Glutamatergic neuron (in vitro differentiated cells): ENCODE measurements at regions not wholly inside any gene's neighbourhood (a gene's known extent, or its start where the extent isn't known, plus 50 kb on each side); places are given as distances from the start of the nearest gene placed in this dataset.

Source experiments
- DNase-seq: peaks from one replicate; pipeline ENCODE4 v3.0.0; 2022
- H3K27ac Mint-ChIP-seq: one replicate; pipeline ENCODE4 v1.8.0; 2020; ENCODE audit warnings: mild to moderate bottlenecking, mixed read lengths, inconsistent platforms; ENCODE audit not compliant: unreplicated experiment
- H3K27me3 Mint-ChIP-seq: one replicate; pipeline ENCODE4 v1.8.0; 2020; ENCODE audit warnings: mild to moderate bottlenecking, moderate library complexity, mixed read lengths, inconsistent platforms; ENCODE audit not compliant: unreplicated experiment
- H3K36me3 Mint-ChIP-seq: one replicate; pipeline ENCODE4 v1.8.0; 2020; ENCODE audit warnings: mild to moderate bottlenecking, mixed read lengths, inconsistent platforms; ENCODE audit not compliant: unreplicated experiment
- H3K4me1 Mint-ChIP-seq: one replicate; pipeline ENCODE4 v1.8.0; 2020; ENCODE audit warnings: mild to moderate bottlenecking, low read depth, mixed read lengths, inconsistent platforms; ENCODE audit not compliant: unreplicated experiment
- H3K4me3 Mint-ChIP-seq: one replicate; pipeline ENCODE4 v1.8.0; 2020; ENCODE audit warnings: mild to moderate bottlenecking, mixed read lengths, inconsistent platforms; ENCODE audit not compliant: unreplicated experiment
- H3K9me3 Mint-ChIP-seq: one replicate; pipeline ENCODE4 v1.8.0; 2020; ENCODE audit warnings: mild to moderate bottlenecking, moderate library complexity, mixed read lengths, inconsistent platforms; ENCODE audit not compliant: unreplicated experiment
- TF ChIP-seq, protein P1 (sequence below): fragments of 200-600 bp; sonication (generic); IDR thresholded peaks from one replicate; pipeline ENCODE4 v1.5.0; 2021; ENCODE audit not compliant: partially characterized antibody, unreplicated experiment

DNA sequence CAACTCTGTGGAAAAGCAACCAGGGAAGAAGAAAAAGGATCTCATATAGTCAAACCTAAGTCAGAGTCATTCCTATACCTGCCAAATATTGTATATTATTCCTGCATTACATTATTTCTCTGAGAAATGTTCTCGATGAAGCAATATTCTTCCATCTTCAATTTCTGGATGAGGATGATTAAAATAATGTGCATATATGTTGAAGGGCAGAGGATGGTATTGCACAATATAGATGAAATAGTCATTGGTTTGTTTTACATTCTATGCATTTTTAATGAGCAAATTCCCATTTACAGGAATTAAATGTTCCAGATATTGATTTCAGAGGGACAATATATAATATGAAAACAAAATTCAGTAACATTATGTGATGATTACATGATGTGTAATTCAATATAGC, 545.2 kb downstream of the STK39 start:
- Mint-ChIP-seq H3K27me3 (peaks cover 2% of the 10 kb centered on the region), H3K9me3 (no peaks in the 10 kb centered on the region), H3K27ac (no peak overlapping the region), H3K36me3 (no peaks in the 10 kb centered on the region), H3K4me3 (no peak overlapping the region), H3K4me1 (peaks cover 3% of the 10 kb centered on the region)
- TF ChIP-seq, protein P1, sequence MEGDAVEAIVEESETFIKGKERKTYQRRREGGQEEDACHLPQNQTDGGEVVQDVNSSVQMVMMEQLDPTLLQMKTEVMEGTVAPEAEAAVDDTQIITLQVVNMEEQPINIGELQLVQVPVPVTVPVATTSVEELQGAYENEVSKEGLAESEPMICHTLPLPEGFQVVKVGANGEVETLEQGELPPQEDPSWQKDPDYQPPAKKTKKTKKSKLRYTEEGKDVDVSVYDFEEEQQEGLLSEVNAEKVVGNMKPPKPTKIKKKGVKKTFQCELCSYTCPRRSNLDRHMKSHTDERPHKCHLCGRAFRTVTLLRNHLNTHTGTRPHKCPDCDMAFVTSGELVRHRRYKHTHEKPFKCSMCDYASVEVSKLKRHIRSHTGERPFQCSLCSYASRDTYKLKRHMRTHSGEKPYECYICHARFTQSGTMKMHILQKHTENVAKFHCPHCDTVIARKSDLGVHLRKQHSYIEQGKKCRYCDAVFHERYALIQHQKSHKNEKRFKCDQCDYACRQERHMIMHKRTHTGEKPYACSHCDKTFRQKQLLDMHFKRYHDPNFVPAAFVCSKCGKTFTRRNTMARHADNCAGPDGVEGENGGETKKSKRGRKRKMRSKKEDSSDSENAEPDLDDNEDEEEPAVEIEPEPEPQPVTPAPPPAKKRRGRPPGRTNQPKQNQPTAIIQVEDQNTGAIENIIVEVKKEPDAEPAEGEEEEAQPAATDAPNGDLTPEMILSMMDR, result no peak
- DNase-seq, result no peak

DNA sequence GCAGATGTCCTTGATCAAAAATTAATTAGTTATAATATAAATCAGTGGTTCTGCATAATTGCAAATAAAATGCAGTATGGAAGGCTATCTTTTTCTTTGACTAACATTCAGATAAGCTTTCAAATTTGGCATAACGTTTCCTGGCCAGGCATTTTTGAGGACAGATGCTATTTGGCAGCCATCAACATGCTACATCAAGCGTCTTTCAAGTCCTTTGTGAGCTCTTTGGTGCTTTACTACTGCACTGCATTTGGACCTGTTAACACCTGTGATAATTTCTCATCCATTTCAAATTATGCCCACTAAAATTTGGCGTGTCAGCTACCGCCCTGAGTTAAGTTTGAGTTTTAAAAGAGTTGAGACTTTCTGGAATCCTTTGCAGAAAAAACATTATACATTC, 545.7 kb downstream of the STK39 start:
- Mint-ChIP-seq H3K36me3 (no peaks in the 10 kb centered on the region), H3K4me3 (no peak overlapping the region), H3K9me3 (no peaks in the 10 kb centered on the region), H3K4me1 (peaks cover 3% of the 10 kb centered on the region), H3K27me3 (peaks cover 2% of the 10 kb centered on the region), H3K27ac (no peak overlapping the region)
- DNase-seq, result no peak
- TF ChIP-seq, protein P1, result no peak

DNA sequence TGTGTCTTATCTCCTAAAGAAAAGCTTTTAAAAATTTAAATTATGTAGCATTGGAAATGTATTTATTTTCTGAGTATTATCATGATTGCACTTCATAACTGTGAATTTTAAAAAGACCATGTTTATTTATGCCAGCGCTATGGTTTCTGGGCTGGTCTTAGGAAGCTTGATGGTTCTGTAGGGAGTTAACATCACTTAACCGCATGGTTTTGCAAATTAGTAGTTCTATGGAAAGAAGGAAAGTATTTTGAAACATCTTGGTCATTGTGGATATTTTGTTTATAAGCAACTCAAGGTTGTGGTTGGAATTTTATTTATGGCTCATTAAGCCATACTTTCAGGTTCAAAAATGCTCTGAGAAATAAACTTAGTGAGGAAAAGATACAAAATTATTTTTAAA, 549.4 kb downstream of the STK39 start:
- no peak for DNase-seq
- Mint-ChIP-seq H3K27ac (no peak overlapping the region), H3K9me3 (no peaks in the 10 kb centered on the region), H3K4me3 (no peak overlapping the region), H3K36me3 (no peaks in the 10 kb centered on the region), H3K27me3 (peaks cover 3% of the 10 kb centered on the region), H3K4me1 (peaks cover 12% of the 10 kb centered on the region)
- TF ChIP-seq, protein P1, result no peak

DNA sequence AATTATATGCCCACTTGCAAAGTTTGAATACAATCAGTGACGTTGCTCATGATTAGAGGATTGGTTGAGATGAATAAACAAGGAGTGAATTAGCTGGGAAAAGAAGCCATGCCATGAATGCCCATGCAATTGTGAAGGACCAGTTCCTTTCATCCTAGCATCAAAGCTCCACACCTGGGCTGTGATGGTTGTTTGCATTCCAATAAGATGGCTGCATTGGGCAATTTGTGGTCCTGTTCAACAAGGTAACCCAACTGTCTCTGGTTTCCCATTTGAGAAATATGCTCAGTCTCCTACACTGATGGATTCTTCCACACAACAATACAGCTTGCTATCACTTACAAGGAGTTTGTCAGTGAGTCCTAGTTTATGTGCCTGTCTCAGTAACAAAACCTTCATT, 550.2 kb downstream of the STK39 start:
- peaks cover 3% of the 10 kb centered on the region for H3K27me3 Mint-ChIP-seq
- peaks cover 15% of the 10 kb centered on the region for H3K4me1 Mint-ChIP-seq
- no peaks in the 10 kb centered on the region for H3K36me3 Mint-ChIP-seq
- no peak overlapping the region for H3K27ac Mint-ChIP-seq
- H3K4me3 Mint-ChIP-seq, result no peak overlapping the region
- H3K9me3 Mint-ChIP-seq, result no peaks in the 10 kb centered on the region
- DNase-seq, result no peak
- TF ChIP-seq, protein P1, result no peak

DNA sequence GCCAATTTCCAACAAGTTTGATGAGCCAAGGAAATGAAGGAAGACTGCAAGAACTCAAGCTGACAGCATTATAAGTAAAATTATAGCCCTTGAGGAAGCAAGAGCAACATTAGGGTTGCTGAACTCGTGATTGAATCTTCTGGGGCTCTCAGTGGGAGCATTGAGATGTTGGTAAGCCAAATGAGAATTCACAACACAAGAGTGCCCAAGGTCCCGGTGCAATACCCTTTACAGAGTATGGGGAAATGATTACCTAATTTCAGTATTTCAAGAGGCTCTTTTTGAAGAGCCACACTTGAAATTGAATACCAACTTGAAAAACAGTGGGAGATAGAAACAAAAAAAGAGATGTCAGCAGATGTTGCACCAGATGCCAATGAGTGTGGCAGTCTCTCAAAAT, 554.5 kb downstream of the STK39 start:
- peaks cover 1% of the 10 kb centered on the region for H3K27me3 Mint-ChIP-seq
- DNase-seq, result no peak
- TF ChIP-seq, protein P1, result no peak
- no peaks in the 10 kb centered on the region for H3K9me3 Mint-ChIP-seq
- H3K4me1 Mint-ChIP-seq, result peaks cover 15% of the 10 kb centered on the region
- no peak overlapping the region for H3K4me3 Mint-ChIP-seq
- no peaks in the 10 kb centered on the region for H3K36me3 Mint-ChIP-seq
- H3K27ac Mint-ChIP-seq, result peak overlapping the region; percentile 45
